NCI-H2196 (cell line): ENCODE measurements at regions not wholly inside any gene's neighbourhood (a gene's known extent, or its start where the extent isn't known, plus 50 kb on each side); places are given as distances from the start of the nearest gene placed in this dataset.

Source experiments
- DNase-seq: peaks from one replicate; lab custom pipeline; 2025; ENCODE audit not compliant: unreplicated experiment; lab: John Stamatoyannopoulos, UW

DNA sequence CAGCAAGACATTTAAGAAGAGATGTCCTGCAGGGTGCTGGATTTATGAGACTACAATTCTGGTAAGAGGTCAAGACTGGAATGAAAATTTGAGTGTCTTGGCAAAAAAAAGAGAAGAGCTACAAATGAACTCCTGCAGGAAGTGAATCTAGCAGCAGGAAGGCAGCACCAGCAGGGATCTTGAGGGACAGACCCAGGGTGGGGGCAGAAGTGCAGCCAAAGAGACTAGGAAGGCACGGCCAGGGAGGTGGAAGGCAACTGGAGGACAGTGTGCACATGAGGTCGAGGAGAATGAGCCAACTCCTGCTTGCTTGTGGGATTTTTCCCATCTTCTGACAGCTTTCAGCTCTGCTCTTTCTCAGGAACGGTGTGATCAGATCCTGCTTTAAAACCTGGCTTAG is 263.2 kb downstream of the BUD13 start:
- no peak for DNase-seq

- no peak for DNase-seq
Measured at GRCh38 chr11:116507849-116508695, 264.7 kb downstream of the BUD13 start.

GRCh38 chr11:116507016-116507415 is 265.8 kb downstream of the BUD13 start:
- DNase-seq: no peak

GRCh38 chr11:116506263-116506825 is 266.4 kb downstream of the BUD13 start:
- no peak for DNase-seq

GRCh38 chr11:116505298-116506262 is 267.2 kb downstream of the BUD13 start:
- no peak for DNase-seq

DNA sequence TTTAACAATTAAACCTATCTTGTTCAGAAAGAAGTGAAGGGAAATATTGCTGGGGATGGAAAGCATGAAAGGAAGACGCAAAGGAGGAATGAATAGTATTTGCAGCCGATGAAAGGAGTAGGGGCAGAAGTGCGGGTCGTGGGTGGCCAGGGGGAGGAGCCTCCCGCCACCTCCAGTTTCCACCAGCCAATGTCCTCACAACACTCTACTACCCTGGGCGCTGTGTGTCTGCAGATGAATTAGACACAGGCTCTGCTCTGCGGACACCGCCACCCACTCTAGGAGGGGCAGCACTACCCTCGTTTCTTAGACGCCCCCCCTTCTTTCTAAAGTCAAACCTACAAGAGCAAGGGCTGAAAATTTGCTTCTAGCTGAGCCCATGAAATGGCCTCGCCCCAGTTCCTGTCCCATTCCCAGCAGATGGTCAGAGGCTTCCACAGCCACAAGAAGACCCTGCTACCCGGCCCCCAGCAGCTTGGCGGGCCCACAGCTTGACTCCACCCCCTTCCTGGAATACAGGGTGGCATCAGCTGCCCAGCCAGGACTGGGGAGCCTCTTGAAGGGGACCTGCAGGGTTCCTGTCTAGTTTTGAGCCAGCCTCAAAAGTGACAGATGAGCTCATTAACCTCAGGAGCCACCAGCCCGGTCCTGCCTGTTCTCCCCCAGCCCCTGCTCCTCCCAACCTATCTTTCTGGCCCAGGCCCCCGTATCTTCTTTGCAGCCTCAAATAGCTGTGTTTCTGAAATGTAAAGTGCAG is 268.1 kb downstream of the BUD13 start:
- no peak for DNase-seq

- DNase-seq: no peak
Measured at GRCh38 chr11:116503216-116504160, 269.3 kb downstream of the BUD13 start.

DNA sequence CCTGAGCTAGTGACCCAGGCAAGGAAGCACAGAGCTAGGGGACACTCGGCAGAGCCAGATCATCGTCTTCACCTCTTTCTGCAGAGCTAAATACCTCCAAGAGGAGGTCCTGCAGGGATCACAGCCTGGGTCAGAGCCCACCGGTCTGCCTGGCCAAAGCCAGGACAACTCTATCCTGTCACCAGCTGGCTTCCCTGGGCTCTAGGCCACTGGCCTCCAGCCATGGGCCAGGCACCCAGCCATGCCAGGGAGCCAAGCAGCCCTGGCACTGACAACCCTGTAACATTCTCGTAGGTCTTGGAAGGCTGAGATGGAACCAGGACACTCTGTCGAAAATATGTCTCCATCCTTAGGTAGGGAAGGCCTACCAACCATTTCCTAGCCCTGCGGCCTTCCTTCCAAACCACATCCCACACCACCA is 270.1 kb downstream of the BUD13 start:
- no peak for DNase-seq

DNA sequence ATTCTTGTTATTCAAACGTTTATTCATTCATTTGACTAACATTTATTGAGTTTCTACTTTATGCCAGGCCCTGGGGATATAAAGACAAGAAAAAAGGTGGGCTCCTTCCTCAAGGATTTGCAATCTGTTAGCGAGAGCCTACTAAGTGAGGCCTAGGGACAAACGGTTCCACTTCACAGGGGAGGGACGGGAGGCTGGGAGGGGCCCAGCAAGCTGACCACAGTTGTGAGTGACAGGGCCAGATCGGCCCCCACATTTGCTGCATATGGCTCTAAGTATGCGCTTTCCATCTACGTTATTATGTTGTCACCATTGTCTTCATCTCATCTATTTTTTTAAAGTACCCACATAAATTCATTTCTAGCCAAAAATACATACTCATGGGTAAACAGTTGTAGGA is 271.1 kb downstream of the BUD13 start:
- DNase-seq: no peak

DNA sequence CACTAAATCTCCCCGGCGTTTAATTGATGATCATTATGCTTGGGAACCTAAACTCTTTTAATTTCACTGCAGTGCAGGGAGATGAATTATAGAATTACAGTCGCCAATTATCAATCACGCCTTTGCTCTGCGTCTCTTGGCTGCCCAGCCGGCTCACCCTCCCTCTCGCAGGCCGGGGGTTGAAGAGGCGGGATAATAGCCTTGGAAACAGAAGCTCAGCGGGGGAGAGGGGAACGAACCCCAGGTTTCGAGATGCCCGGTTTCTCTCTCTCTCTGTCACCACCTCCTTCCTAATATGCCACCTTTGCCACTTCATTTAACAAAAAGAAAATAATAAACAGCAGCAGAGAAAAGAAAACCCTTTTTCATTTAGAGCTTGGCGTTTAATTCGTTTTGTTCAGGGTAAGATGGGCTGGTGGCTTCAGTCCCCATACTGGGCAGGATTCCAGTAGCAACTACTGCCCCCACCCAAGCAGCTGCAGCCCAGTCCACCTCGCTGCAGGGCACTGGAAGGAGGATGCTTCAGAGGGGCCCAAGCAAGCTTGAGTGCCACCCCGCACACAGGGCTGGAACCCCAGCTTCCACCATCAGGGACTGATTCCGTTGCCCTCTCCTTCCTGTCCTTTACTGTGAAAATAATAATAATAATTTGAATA is 271.7 kb downstream of the BUD13 start:
- no peak for DNase-seq

GRCh38 chr11:116500026-116500946 is 272.5 kb downstream of the BUD13 start:
- DNase-seq: no peak

DNA sequence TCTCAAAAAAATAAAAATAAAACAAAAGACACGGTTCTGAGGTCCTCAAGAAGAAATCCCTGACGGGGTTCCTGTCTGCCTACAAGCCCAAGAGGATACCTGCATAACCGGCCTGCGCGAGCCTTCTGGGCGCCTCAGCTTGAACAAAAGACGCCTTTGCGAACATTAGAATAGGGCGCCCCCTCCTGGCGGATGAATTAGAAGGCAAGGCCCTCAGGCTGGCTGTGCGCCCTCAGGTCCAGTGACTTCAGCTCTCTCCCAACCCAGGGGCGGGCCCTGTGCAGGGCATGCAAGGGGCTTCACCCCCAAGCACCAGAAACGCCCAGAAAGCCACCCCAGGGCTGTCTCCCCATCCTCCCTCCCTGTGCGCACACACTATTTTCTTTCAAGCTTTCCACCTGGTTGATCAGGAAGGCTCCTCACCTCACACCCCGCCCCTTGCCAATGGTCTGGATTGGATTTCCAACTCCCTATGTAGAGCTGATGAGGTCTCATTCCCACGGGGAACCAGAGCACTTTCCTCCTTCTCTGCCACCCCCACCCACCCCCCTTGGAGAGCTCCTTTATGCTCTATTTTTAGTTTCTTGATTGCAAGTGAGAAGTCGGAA is 273.3 kb downstream of the BUD13 start:
- peak; percentile 55 for DNase-seq

- no peak for DNase-seq
Measured at GRCh38 chr11:116498161-116498560, 274.6 kb downstream of the BUD13 start.

- DNase-seq: no peak
Measured at GRCh38 chr11:116492600-116492999, 280.2 kb downstream of the BUD13 start.

- no peak for DNase-seq
Measured at GRCh38 chr11:116488836-116489389, 283.9 kb downstream of the BUD13 start.

- DNase-seq: no peak
Measured at GRCh38 chr11:116485425-116485824, 287.4 kb downstream of the BUD13 start.

GRCh38 chr11:116482716-116483115 is 290.1 kb downstream of the BUD13 start:
- no peak for DNase-seq
